ENCODE measurements at regions not wholly inside any gene's neighbourhood (a gene's known extent, or its start where the extent isn't known, plus 50 kb on each side); places are given as distances from the start of the nearest gene placed in this dataset.

GRCh38 chr20:48191200-48191599 lies 405.9 kb upstream of the SULF2 start:
- H3K4me3 ChIP-seq (ENCODE audit: low read depth in 1 of 2, low read length in 2 of 2), result no peak overlapping the region
- H3K36me3 ChIP-seq (ENCODE audit: control insufficient read depth in 1 of 2, insufficient read depth in 2 of 2, low read length in 2 of 2), result no peaks in the 10 kb centered on the region
- H3K27ac ChIP-seq (ENCODE audit: low read length), result no peak overlapping the region
- no peaks in the 10 kb centered on the region for H3K27me3 ChIP-seq (ENCODE audit: low read depth, low read length)
- H3K4me1 ChIP-seq (ENCODE audit: control insufficient read depth in 1 of 2, insufficient read depth in 2 of 2, low read length in 2 of 2), result peaks cover 0 to 6% of the 10 kb centered on the region in 2 donors
- H3K9me3 ChIP-seq (ENCODE audit: control insufficient read depth in 1 of 2, low read length in 2 of 2), result no peaks in the 10 kb centered on the region

DNA sequence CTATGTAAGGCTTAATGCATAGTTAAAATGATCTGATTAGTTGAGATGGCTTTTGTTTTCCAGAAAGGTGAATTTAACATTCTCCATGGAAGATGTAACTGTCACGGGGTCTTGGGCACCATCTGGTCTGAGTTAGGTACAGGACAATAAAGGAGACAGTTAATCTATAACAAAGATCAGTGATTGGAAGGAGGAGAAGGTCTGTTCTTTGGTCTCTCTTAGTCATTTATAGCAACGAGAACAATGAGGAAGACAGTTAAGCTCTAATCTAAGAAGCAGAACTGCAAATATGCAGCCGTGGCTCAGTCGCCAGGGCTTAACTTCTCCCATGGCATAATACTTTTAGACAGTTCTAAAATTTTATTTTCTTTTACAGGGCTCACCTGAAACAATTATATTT lies 405.5 kb upstream of the SULF2 start:
- Histone ChIP-seq H3K9me3 (ENCODE audit: control insufficient read depth in 1 of 2, low read length in 2 of 2) (no peaks in the 10 kb centered on the region), H3K36me3 (ENCODE audit: control insufficient read depth in 1 of 2, insufficient read depth in 2 of 2, low read length in 2 of 2) (no peaks in the 10 kb centered on the region), H3K4me3 (ENCODE audit: low read depth in 1 of 2, low read length in 2 of 2) (no peak overlapping the region), H3K27ac (ENCODE audit: low read length) (no peak overlapping the region), H3K4me1 (ENCODE audit: control insufficient read depth in 1 of 2, insufficient read depth in 2 of 2, low read length in 2 of 2) (peaks cover 0 to 6% of the 10 kb centered on the region in 2 donors), H3K27me3 (ENCODE audit: low read depth, low read length) (no peaks in the 10 kb centered on the region)

DNA sequence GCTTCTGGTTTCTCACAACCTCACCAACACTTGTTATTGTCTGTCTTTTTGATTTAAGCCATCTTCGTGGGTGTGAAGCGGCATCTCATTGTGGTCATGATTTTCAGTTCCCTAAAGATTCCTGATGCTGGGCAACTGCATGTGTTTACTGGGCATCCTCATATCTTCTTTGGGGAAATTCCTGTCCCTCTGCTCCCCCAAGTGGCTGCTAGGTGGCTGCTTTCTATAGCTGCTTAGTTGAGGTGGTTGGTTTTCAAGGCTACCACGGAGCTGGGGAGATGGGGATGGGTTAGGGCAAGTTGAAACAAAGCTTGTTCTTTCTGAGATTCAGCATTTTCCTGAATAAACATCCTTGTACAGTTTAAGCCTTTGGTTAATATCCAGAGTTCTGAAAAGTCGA lies 403.9 kb upstream of the SULF2 start:
- no peaks in the 10 kb centered on the region for H3K36me3 ChIP-seq (ENCODE audit: control insufficient read depth in 1 of 2, insufficient read depth in 2 of 2, low read length in 2 of 2)

GRCh38 chr20:48187851-48188250 lies 402.6 kb upstream of the SULF2 start:
- peaks cover 0 to 6% of the 10 kb centered on the region in 2 donors for H3K4me1 ChIP-seq (ENCODE audit: control insufficient read depth in 1 of 2, insufficient read depth in 2 of 2, low read length in 2 of 2)
- H3K9me3 ChIP-seq (ENCODE audit: control insufficient read depth in 1 of 2, low read length in 2 of 2), result no peaks in the 10 kb centered on the region
- no peak overlapping the region for H3K4me3 ChIP-seq (ENCODE audit: low read depth in 1 of 2, low read length in 2 of 2)
- H3K27me3 ChIP-seq (ENCODE audit: low read depth, low read length), result no peaks in the 10 kb centered on the region
- no peaks in the 10 kb centered on the region for H3K36me3 ChIP-seq (ENCODE audit: control insufficient read depth in 1 of 2, insufficient read depth in 2 of 2, low read length in 2 of 2)
- H3K27ac ChIP-seq (ENCODE audit: low read length), result no peak overlapping the region

More for the DNA sequence above, 403.9 kb upstream of the SULF2 start:
- no peak overlapping the region for H3K4me3 ChIP-seq (ENCODE audit: low read depth in 1 of 2, low read length in 2 of 2)
- H3K27me3 ChIP-seq (ENCODE audit: low read depth, low read length), result no peaks in the 10 kb centered on the region
- peaks cover 0 to 6% of the 10 kb centered on the region in 2 donors for H3K4me1 ChIP-seq (ENCODE audit: control insufficient read depth in 1 of 2, insufficient read depth in 2 of 2, low read length in 2 of 2)
- no peaks in the 10 kb centered on the region for H3K9me3 ChIP-seq (ENCODE audit: control insufficient read depth in 1 of 2, low read length in 2 of 2)
- no peak overlapping the region for H3K27ac ChIP-seq (ENCODE audit: low read length)

DNA sequence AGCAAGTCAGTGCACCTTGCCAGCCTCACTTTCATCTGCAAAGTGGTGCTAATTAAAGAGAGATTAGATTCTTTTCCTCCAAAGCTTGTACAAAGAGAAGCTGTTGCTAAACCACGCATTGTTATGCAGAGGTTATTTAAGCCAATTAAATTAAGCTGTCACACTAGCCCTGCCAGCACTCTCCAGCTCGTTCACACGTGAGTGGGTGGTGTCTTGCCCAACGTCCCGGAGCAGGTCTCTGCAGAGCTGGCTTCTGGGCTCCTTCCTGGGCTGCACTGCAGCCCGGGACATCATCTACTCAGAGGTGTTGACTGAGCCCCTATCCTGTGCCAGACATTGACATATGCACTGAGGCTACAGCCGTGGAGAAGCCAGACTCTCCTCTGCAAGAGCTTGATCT lies 401.6 kb upstream of the SULF2 start:
- no peaks in the 10 kb centered on the region for H3K36me3 ChIP-seq (ENCODE audit: control insufficient read depth in 1 of 2, insufficient read depth in 2 of 2, low read length in 2 of 2)
- H3K4me1 ChIP-seq (ENCODE audit: control insufficient read depth in 1 of 2, insufficient read depth in 2 of 2, low read length in 2 of 2), result peaks cover 0 to 6% of the 10 kb centered on the region in 2 donors
- H3K9me3 ChIP-seq (ENCODE audit: control insufficient read depth in 1 of 2, low read length in 2 of 2), result no peaks in the 10 kb centered on the region
- no peak overlapping the region for H3K27ac ChIP-seq (ENCODE audit: low read length)
- no peaks in the 10 kb centered on the region for H3K27me3 ChIP-seq (ENCODE audit: low read depth, low read length)
- no peak overlapping the region for H3K4me3 ChIP-seq (ENCODE audit: low read depth in 1 of 2, low read length in 2 of 2)

- Histone ChIP-seq H3K27ac (ENCODE audit: low read length) (no peak overlapping the region), H3K9me3 (ENCODE audit: control insufficient read depth in 1 of 2, low read length in 2 of 2) (no peaks in the 10 kb centered on the region), H3K27me3 (ENCODE audit: low read depth, low read length) (no peaks in the 10 kb centered on the region), H3K36me3 (ENCODE audit: control insufficient read depth in 1 of 2, insufficient read depth in 2 of 2, low read length in 2 of 2) (no peaks in the 10 kb centered on the region), H3K4me3 (ENCODE audit: low read depth in 1 of 2, low read length in 2 of 2) (no peak overlapping the region), H3K4me1 (ENCODE audit: control insufficient read depth in 1 of 2, insufficient read depth in 2 of 2, low read length in 2 of 2) (peaks cover 0 to 6% of the 10 kb centered on the region in 2 donors)
These were observed 401.2 kb upstream of the SULF2 start for GRCh38 chr20:48186447-48186846.

DNA sequence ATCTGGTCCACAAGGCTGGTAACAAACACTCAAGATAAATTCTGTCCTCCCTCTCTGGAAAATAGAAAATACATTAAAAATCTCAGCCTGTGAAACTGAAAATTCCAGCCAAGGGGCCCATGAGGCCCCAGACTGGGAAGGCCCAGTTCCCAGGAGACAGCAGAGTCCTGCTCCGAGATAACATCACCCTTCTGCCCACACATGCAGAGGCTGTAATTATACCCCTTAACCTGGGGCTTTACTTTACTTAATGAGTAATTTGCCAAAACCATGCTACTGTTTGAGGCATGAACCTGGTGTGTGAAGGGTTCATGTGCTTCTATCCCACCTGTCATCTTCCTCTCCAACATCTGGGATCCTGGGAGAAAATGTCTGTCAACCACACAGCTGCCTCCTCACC lies 398.9 kb upstream of the SULF2 start:
- Histone ChIP-seq H3K36me3 (ENCODE audit: control insufficient read depth in 1 of 2, insufficient read depth in 2 of 2, low read length in 2 of 2) (no peaks in the 10 kb centered on the region), H3K27me3 (ENCODE audit: low read depth, low read length) (no peaks in the 10 kb centered on the region), H3K4me1 (ENCODE audit: control insufficient read depth in 1 of 2, insufficient read depth in 2 of 2, low read length in 2 of 2) (peaks cover 0 to 6% of the 10 kb centered on the region in 2 donors), H3K27ac (ENCODE audit: low read length) (no peak overlapping the region), H3K9me3 (ENCODE audit: control insufficient read depth in 1 of 2, low read length in 2 of 2) (no peaks in the 10 kb centered on the region), H3K4me3 (ENCODE audit: low read depth in 1 of 2, low read length in 2 of 2) (no peak overlapping the region)

DNA sequence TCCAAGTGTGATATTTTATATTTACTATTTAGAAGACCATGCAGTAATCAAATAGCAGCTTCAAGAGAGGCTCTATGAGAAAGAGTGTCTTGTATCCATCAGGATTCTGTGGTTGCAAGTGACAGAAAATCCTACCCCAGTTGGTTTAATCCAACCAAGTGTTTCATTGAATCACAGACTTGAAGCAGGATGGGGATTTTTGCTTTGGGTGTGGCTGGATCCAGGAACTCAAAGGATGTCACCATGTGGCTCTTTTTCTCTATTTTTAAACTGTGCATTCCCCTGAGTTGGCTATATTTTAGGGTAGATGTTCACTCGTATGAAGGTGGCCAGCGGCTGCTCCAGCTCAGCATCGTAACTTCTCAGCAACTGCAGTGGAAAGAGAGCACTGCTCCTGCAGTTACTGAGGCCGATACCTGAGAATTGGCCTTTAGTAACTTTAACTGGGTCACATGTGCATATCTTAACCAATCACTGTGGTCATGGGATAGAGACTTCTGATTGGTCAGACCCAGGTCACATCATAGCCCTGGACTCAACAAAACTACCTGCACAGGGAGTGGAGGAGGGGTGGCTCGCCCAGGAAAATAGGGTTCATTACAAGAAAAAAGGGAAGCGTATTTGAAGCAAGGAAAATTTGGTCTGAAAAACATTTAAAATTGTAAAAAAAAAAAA lies 396.1 kb upstream of the SULF2 start:
- no peak overlapping the region for H3K27ac ChIP-seq (ENCODE audit: low read length)
- H3K36me3 ChIP-seq (ENCODE audit: control insufficient read depth in 1 of 2, insufficient read depth in 2 of 2, low read length in 2 of 2), result no peaks in the 10 kb centered on the region
- no peaks in the 10 kb centered on the region for H3K27me3 ChIP-seq (ENCODE audit: low read depth, low read length)
- no peaks in the 10 kb centered on the region for H3K4me1 ChIP-seq (ENCODE audit: control insufficient read depth in 1 of 2, insufficient read depth in 2 of 2, low read length in 2 of 2)
- H3K9me3 ChIP-seq (ENCODE audit: control insufficient read depth in 1 of 2, low read length in 2 of 2), result no peaks in the 10 kb centered on the region
- H3K4me3 ChIP-seq (ENCODE audit: low read depth in 1 of 2, low read length in 2 of 2), result no peak overlapping the region

- Histone ChIP-seq H3K27me3 (ENCODE audit: low read depth, low read length) (no peaks in the 10 kb centered on the region), H3K27ac (ENCODE audit: low read length) (no peak overlapping the region), H3K4me1 (ENCODE audit: control insufficient read depth in 1 of 2, insufficient read depth in 2 of 2, low read length in 2 of 2) (no peaks in the 10 kb centered on the region), H3K4me3 (ENCODE audit: low read depth in 1 of 2, low read length in 2 of 2) (no peak overlapping the region), H3K36me3 (ENCODE audit: control insufficient read depth in 1 of 2, insufficient read depth in 2 of 2, low read length in 2 of 2) (no peaks in the 10 kb centered on the region), H3K9me3 (ENCODE audit: control insufficient read depth in 1 of 2, low read length in 2 of 2) (no peaks in the 10 kb centered on the region)
These were observed 395.3 kb upstream of the SULF2 start for GRCh38 chr20:48180618-48181017.

GRCh38 chr20:48180024-48180423 lies 394.7 kb upstream of the SULF2 start:
- Histone ChIP-seq H3K36me3 (ENCODE audit: control insufficient read depth in 1 of 2, insufficient read depth in 2 of 2, low read length in 2 of 2) (no peaks in the 10 kb centered on the region), H3K9me3 (ENCODE audit: control insufficient read depth in 1 of 2, low read length in 2 of 2) (no peaks in the 10 kb centered on the region), H3K27me3 (ENCODE audit: low read depth, low read length) (no peaks in the 10 kb centered on the region), H3K4me3 (ENCODE audit: low read depth in 1 of 2, low read length in 2 of 2) (no peak overlapping the region), H3K27ac (ENCODE audit: low read length) (no peak overlapping the region), H3K4me1 (ENCODE audit: control insufficient read depth in 1 of 2, insufficient read depth in 2 of 2, low read length in 2 of 2) (no peaks in the 10 kb centered on the region)

DNA sequence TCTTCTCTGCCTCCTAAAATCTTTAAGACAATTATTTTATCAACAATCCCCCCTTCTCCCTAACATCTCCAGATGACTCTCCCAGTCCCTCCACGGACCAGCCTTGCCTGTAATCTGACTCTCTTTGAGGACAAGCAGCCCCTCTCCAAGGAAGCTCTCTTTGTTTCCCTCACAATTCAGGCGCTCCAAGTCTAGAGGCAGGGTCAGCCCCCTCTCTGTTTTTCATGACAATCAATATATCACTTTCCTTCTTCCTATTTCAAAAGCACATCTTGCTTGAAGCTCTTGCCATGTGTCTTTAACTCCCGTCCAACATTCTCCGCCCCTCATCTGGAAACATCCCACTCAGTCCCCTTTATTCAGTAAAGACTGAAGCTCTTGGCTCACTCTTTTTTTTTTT lies 393.4 kb upstream of the SULF2 start:
- no peaks in the 10 kb centered on the region for H3K36me3 ChIP-seq (ENCODE audit: control insufficient read depth in 1 of 2, insufficient read depth in 2 of 2, low read length in 2 of 2)
- H3K9me3 ChIP-seq (ENCODE audit: control insufficient read depth in 1 of 2, low read length in 2 of 2), result no peaks in the 10 kb centered on the region
- no peak overlapping the region for H3K27ac ChIP-seq (ENCODE audit: low read length)
- no peak overlapping the region for H3K4me3 ChIP-seq (ENCODE audit: low read depth in 1 of 2, low read length in 2 of 2)
- no peaks in the 10 kb centered on the region for H3K27me3 ChIP-seq (ENCODE audit: low read depth, low read length)
- no peaks in the 10 kb centered on the region for H3K4me1 ChIP-seq (ENCODE audit: control insufficient read depth in 1 of 2, insufficient read depth in 2 of 2, low read length in 2 of 2)

GRCh38 chr20:48177058-48177457 lies 391.8 kb upstream of the SULF2 start:
- Histone ChIP-seq H3K27ac (ENCODE audit: low read length) (no peak overlapping the region), H3K4me1 (ENCODE audit: control insufficient read depth in 1 of 2, insufficient read depth in 2 of 2, low read length in 2 of 2) (no peaks in the 10 kb centered on the region), H3K27me3 (ENCODE audit: low read depth, low read length) (no peaks in the 10 kb centered on the region), H3K36me3 (ENCODE audit: control insufficient read depth in 1 of 2, insufficient read depth in 2 of 2, low read length in 2 of 2) (no peaks in the 10 kb centered on the region), H3K9me3 (ENCODE audit: control insufficient read depth in 1 of 2, low read length in 2 of 2) (peaks cover 4 to 10% of the 10 kb centered on the region in 2 donors), H3K4me3 (ENCODE audit: low read depth in 1 of 2, low read length in 2 of 2) (no peak overlapping the region)

Data from muscle layer of duodenum (tissue), 2 donors.